Testis (tissue), 2 donors: ENCODE measurements at regions not wholly inside any gene's neighbourhood (a gene's known extent, or its start where the extent isn't known, plus 50 kb on each side); places are given as distances from the start of the nearest gene placed in this dataset.
"Not testable (repeated sequence)": the region's sequence is repeated elsewhere in the genome, so short reads cannot be mapped to it uniquely, and the experiment has no call there.

Experiments
- DNase-seq: peaks from one replicate; pipeline ENCODE4 v3.0.0-alpha.2; 2019
- H3K27ac ChIP-seq, 2 donors: fragments of 200-600 bp; sonication (generic); one replicate each; pipeline ENCODE4 v1.5.1; 2019
- H3K27me3 ChIP-seq: fragments of 200-600 bp; sonication (generic); one replicate; pipeline ENCODE4 v1.5.1; 2019
- H3K36me3 ChIP-seq: fragments of 200-600 bp; sonication (generic); one replicate; pipeline ENCODE4 v1.5.1; 2017; ENCODE audit warnings: low read depth; ENCODE audit errors: missing control alignments
- H3K4me1 ChIP-seq: fragments of 200-600 bp; sonication (generic); one replicate; pipeline ENCODE4 v1.5.1; 2019
- H3K4me3 ChIP-seq, 2 donors: fragments of 200-600 bp; sonication (generic); one replicate each; pipeline ENCODE4 v1.5.1; 2017 to 2019
- H3K9me3 ChIP-seq: fragments of 200-600 bp; sonication (generic); one replicate; pipeline ENCODE4 v1.5.1; 2017
- CTCF ChIP-seq, 3 experiments: fragments of 450-650 bp in 2 of 3; fragments of 200-600 bp in 1 of 3; sonication (generic) in 1 of 3; IDR thresholded peaks; one replicate each; pipeline ENCODE4 v1.5.1; 2016 to 2019; ENCODE audit warnings: antibody characterized with exemption in 3 of 3, mild to moderate bottlenecking in 2 of 3, moderate library complexity in 1 of 3
- POLR2A ChIP-seq: fragments of 450-650 bp; IDR thresholded peaks from one replicate; pipeline ENCODE4 v1.6.1; 2017; ENCODE audit warnings: antibody characterized with exemption, mild to moderate bottlenecking, moderate library complexity
- WGBS, 2 donors: methylation state at CpG; one replicate each; pipeline ENCODE4 v1.1.5; 2018; 5-methylcytosine and 5-hydroxymethylcytosine counted together
- intact Hi-C: fragments of 100-400 bp; cut with DNase I; formaldehyde crosslinking; loops from one replicate; pipeline ENCODE4 v1.15.1; 2023; ENCODE audit warnings: low total_unique reads

DNA sequence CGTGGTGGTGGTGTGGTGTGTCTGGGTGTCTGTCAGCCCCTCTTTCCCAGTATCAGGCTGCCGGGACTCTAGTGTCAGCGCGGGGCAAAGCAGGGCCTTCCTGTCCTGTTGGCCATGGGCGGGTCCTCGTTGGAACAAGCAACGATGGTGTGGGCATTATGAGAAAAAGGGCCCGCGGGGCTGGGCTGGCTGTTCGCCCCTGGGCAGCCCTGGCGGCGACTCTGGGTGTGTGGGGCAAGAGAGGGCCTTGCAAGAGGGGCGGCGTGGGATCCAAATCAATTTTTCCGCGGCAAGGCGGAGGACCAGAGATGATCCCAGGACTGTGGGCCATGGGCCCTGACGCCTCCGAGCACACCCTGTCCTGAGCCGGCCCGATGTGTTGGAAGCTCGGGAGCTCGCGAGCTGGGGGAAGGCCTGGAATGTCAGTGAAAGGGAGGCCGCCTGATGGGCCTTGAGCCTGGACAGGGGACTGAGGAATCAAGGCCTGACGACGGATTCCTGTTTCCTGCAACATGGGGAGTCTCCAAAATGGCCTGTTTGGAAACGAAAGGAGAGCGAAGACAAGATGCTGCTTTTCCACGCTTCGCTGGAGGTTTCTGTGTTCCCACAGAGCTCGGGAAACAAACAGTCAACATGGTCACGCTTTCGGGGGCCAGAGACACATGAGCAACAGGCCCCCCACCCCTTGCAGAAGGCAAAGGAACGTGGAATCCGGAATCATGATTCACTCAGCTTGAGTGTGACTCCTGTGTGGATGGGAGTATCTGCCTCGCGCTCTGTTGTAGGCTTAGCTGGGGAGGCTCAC is 364.7 kb upstream of the DEFB115 start:
- H3K27ac ChIP-seq: no peak overlapping the region
- H3K9me3 ChIP-seq: no peaks in the 10 kb centered on the region
- TF ChIP-seq CTCF (IDR thresholded peaks at IDR 0.05): no peak
- no peak for TF ChIP-seq POLR2A
- 7% methylated on average over 31 to 38 of the region's 38 CpGs for WGBS, 2 donors
- no peaks in the 10 kb centered on the region for H3K27me3 ChIP-seq
- no peaks in the 10 kb centered on the region for H3K36me3 ChIP-seq
- intact Hi-C loops: no loop called here
- no peaks in the 10 kb centered on the region for H3K4me1 ChIP-seq
- no peak for DNase-seq
- no peak overlapping the region for H3K4me3 ChIP-seq

GRCh38 chr20:30893346-30894314 is 363.8 kb upstream of the DEFB115 start:
- WGBS, 2 donors: 7 to 11% methylated on average over 31 to 47 of the region's 48 CpGs
- H3K4me1 ChIP-seq, intact Hi-C loops, H3K27ac ChIP-seq, H3K9me3 ChIP-seq, H3K4me3 ChIP-seq, DNase-seq, H3K27me3 ChIP-seq, H3K36me3 ChIP-seq: not testable (repeated sequence)

DNA sequence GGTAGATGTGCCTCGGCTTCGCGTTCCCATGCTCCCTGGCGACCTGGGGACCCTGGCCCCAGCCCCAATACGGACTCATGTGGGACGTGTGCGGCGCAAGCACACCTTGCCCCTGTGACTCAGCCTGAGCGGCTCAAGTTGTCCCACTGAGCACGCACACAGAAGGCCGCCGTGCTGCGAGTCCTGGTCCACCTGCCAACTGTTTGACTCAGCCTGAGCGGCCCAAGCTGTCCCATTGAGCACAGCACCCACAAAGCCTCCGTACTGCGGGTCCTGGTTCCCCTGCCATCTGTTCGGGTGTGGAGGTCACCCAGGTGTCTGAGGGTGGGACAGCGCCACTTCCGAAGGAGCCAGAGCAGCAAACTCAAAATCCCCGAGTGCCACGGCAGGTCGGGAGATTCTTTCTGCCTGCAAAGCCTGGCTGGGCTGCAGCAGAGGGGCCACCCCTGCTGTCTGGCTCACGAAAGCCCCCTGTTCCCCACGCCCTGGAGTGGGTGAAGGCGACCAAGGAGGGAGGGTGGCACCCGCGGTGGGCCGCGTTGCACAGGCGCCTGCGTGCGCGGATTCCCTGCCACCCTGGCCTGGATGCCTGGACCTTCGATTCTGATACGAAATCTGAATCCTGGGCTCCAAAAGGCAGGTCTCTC is 362.6 kb upstream of the DEFB115 start:
- intact Hi-C loops, H3K4me1 ChIP-seq, DNase-seq, H3K27me3 ChIP-seq, H3K27ac ChIP-seq, H3K9me3 ChIP-seq, H3K4me3 ChIP-seq, H3K36me3 ChIP-seq: not testable (repeated sequence)
- WGBS, 2 donors: 8 to 20% methylated on average over 1 to 22 of the region's 35 CpGs

GRCh38 chr20:30895354-30895711 is 362.1 kb upstream of the DEFB115 start:
- H3K4me3 ChIP-seq, DNase-seq, H3K36me3 ChIP-seq, intact Hi-C loops, H3K9me3 ChIP-seq, H3K27ac ChIP-seq, H3K27me3 ChIP-seq, H3K4me1 ChIP-seq: not testable (repeated sequence)
- WGBS, 2 donors: 6 to 12% methylated on average over 5 to 14 of the region's 25 CpGs

DNA sequence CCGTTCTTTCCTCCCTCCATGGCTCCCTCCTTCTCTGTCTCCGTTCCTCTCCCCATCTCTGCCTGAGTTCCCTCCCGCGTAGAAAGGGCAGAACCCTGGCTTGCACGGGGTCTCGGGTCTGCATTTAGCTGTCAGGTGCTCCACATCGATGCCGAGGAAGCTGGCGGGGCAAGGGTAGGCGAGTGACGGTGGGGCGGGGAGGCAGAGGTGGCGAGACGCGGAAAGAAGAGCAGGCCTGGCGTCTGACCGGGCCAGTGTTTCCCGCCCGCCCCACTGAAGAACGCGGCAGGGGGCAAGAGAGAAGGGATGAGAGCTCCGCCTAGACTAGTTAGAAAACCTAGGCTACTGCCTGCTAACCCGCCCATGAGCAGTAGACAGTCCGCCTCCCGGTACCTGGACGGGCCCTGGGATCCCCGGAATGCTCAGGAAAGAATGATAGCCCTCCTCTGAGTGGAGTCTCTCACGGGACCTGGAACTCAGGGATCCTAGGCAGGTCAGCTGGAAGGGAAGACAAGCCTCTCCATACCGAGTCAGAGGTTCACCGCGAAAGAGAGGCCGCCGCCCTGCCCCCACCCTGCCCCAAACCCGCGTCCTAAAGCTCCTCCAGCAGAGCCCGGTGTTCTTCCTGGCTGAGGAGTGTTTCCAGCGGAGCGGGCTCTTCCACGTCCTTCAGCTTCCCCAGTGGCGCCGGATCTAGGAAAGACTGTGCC is 357.9 kb upstream of the DEFB115 start:
- WGBS, 2 donors: 1 to 7% methylated on average over 31 to 41 of the region's 41 CpGs
- H3K27ac ChIP-seq, DNase-seq, H3K36me3 ChIP-seq, H3K27me3 ChIP-seq, H3K9me3 ChIP-seq, H3K4me1 ChIP-seq, H3K4me3 ChIP-seq, intact Hi-C loops: not testable (repeated sequence)

DNA sequence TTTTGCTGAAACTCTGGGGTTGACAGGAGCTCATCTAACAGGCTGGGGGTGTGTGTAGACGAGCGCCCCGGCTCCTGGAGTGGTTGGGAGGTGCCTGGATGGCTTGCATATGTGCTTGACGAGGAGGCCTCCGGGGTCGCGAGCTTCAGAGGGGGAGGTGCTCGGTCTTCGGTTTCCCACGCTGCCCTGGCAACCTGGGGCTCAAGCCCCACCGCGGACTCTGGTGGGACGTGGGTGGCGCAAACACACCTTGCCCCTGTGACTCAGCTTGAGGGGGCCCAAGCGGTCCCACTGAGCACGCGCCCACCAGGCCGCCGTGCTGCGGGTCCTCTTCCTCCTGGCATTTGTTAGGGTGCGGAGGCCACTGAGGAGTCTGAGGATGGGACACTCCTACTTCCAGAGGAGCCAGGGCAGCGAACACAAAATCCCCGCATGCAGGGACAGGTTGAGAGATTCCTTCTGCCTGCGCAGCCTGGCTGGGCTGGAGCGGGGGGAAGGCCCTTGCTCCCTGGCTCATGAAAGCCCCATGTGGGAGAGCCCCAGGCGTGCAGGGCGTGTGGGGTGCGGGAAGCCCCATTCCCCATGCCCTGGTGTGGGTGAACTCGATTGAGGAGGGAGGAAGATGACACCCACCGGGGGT is 357.3 kb upstream of the DEFB115 start:
- intact Hi-C loops, H3K36me3 ChIP-seq: not testable (repeated sequence)
- WGBS, 2 donors: 6 to 19% methylated on average over 9 to 27 of the region's 30 CpGs

GRCh38 chr20:30905231-30905630 is 352.2 kb upstream of the DEFB115 start:
- DNase-seq, intact Hi-C loops, H3K4me1 ChIP-seq, H3K9me3 ChIP-seq, H3K27me3 ChIP-seq, H3K36me3 ChIP-seq, H3K4me3 ChIP-seq, H3K27ac ChIP-seq: not testable (repeated sequence)
- 60% methylated on average over 19 of the region's 19 CpGs for WGBS, 2 donors

More for the DNA sequence above, 357.3 kb upstream of the DEFB115 start:
- not testable (repeated sequence) for H3K4me1 ChIP-seq, H3K4me3 ChIP-seq, DNase-seq, H3K9me3 ChIP-seq, H3K27ac ChIP-seq, H3K27me3 ChIP-seq
